Liver (tissue), 8 donors: ENCODE measurements at regions not wholly inside any gene's neighbourhood (a gene's known extent, or its start where the extent isn't known, plus 50 kb on each side); places are given as distances from the start of the nearest gene placed in this dataset.
A peak's percentile ranks its signal among the peaks of the same experiment; 100 is the strongest.

Experiments
- DNase-seq: peaks from one replicate; pipeline ENCODE4 v3.0.0-alpha.2; 2017; ENCODE audit warnings: low spot score
- H3K27ac ChIP-seq, 2 donors: one replicate each; pipeline ENCODE4 v1.7.0; 2013; ENCODE audit warnings: inconsistent platforms in 2 of 2, low read length in 2 of 2, control low read depth in 1 of 2, low read depth in 1 of 2, mild to moderate bottlenecking in 1 of 2
- H3K27me3 ChIP-seq, 4 donors: one replicate each; pipeline versions ENCODE4 v1.6.1 to v1.7.0; 2013; ENCODE audit warnings: low read length in 3 of 4, inconsistent platforms in 1 of 4, mild to moderate bottlenecking in 1 of 4, moderate library complexity in 1 of 4; ENCODE audit not compliant: control insufficient read depth in 4 of 4, insufficient read depth in 4 of 4
- H3K36me3 ChIP-seq, 4 donors: one replicate each; pipeline versions ENCODE4 v1.6.1 to v1.7.0; 2013; ENCODE audit warnings: low read length in 3 of 4, mild to moderate bottlenecking in 3 of 4, low read depth in 1 of 4, moderate library complexity in 1 of 4; ENCODE audit not compliant: control insufficient read depth in 4 of 4, insufficient read depth in 3 of 4
- H3K4me1 ChIP-seq, 4 donors: one replicate each; pipeline versions ENCODE4 v1.6.1 to v1.7.0; 2013; ENCODE audit warnings: low read length in 3 of 4, mild to moderate bottlenecking in 3 of 4, moderate library complexity in 1 of 4; ENCODE audit not compliant: control insufficient read depth in 4 of 4, insufficient read depth in 4 of 4
- H3K4me3 ChIP-seq, 3 donors: one replicate each; pipeline versions ENCODE4 v1.6.1 to v1.7.0; 2013; ENCODE audit warnings: low read length in 3 of 3, control low read depth in 1 of 3, low read depth in 1 of 3, mild to moderate bottlenecking in 1 of 3
- H3K9ac ChIP-seq, 2 donors: one replicate each; pipeline ENCODE4 v1.7.0; 2013; ENCODE audit warnings: low read length in 2 of 2, mild to moderate bottlenecking in 2 of 2, moderate library complexity in 2 of 2, control low read depth in 1 of 2, low read depth in 1 of 2
- H3K9me3 ChIP-seq, 4 donors: one replicate each; pipeline versions ENCODE4 v1.6.1 to v1.7.0; 2013; ENCODE audit warnings: low read length in 3 of 4; ENCODE audit not compliant: control insufficient read depth in 4 of 4
- EGR1 ChIP-seq, 2 donors: IDR thresholded peaks; 2 replicates each; pipeline ENCODE4 v1.6.1; 2016 to 2018; ENCODE audit warnings: antibody characterized with exemption in 2 of 2, low read depth in 2 of 2
- FOXA1 ChIP-seq: IDR thresholded peaks from 2 replicates; pipeline ENCODE4 v1.6.1; 2016; ENCODE audit warnings: antibody characterized with exemption
- FOXA2 ChIP-seq: IDR thresholded peaks from 2 replicates; pipeline ENCODE4 v1.6.1; 2016; ENCODE audit warnings: antibody characterized with exemption
- GABPA ChIP-seq, 2 donors: IDR thresholded peaks in 1 of 2; conservative IDR thresholded peaks in 1 of 2; 2 replicates each; pipeline ENCODE4 v1.6.1; 2016; ENCODE audit warnings: antibody characterized with exemption in 2 of 2, mild to moderate bottlenecking in 1 of 2, moderate library complexity in 1 of 2
- HNF4A ChIP-seq, 2 donors: conservative IDR thresholded peaks; 2 replicates each; pipeline ENCODE4 v1.6.1; 2016; ENCODE audit warnings: antibody characterized with exemption in 2 of 2, mild to moderate bottlenecking in 2 of 2
- HNF4G ChIP-seq: IDR thresholded peaks from 2 replicates; pipeline ENCODE4 v1.6.1; 2016; ENCODE audit warnings: antibody characterized with exemption
- JUND ChIP-seq, 2 donors: IDR thresholded peaks; 2 replicates each; pipeline ENCODE4 v1.6.1; 2016; ENCODE audit warnings: antibody characterized with exemption in 2 of 2
- NR2F2 ChIP-seq: IDR thresholded peaks from 2 replicates; pipeline ENCODE4 v1.6.1; 2016; ENCODE audit warnings: antibody characterized with exemption
- RAD21 ChIP-seq, 2 donors: IDR thresholded peaks; 2 replicates each; pipeline ENCODE4 v1.6.1; 2016; ENCODE audit warnings: antibody characterized with exemption in 2 of 2, mild to moderate bottlenecking in 2 of 2
- RXRA ChIP-seq, 2 donors: IDR thresholded peaks; 2 replicates each; pipeline ENCODE4 v1.6.1; 2017 to 2018; ENCODE audit warnings: antibody characterized with exemption in 2 of 2, mild to moderate bottlenecking in 1 of 2
- SP1 ChIP-seq: IDR thresholded peaks from 2 replicates; pipeline ENCODE4 v1.6.1; 2018; ENCODE audit warnings: antibody characterized with exemption, mild to moderate bottlenecking
- TAF1 ChIP-seq: conservative IDR thresholded peaks from 2 replicates; pipeline ENCODE4 v1.6.1; 2016; ENCODE audit warnings: antibody characterized with exemption, mild to moderate bottlenecking
- YY1 ChIP-seq: IDR thresholded peaks from 2 replicates; pipeline ENCODE4 v1.6.1; 2016; ENCODE audit warnings: antibody characterized with exemption, mild to moderate bottlenecking
- WGBS: extraction: QIAGEN DNeasy Blood & Tissue Kit; methylation state at CpG from one replicate; pipeline ENCODE4 v1.1.7; 2013; 5-methylcytosine and 5-hydroxymethylcytosine counted together
- TF ChIP-seq, protein P1 (sequence below): IDR thresholded peaks from 2 replicates; pipeline ENCODE4 v1.6.1; 2016; ENCODE audit warnings: antibody characterized with exemption
- TF ChIP-seq, protein P2 (sequence below): fragments of 150-350 bp; IDR thresholded peaks from 2 replicates; pipeline ENCODE4 v1.5.1; 2017; ENCODE audit warnings: improper control_type of control experiment, low read depth, low read length; ENCODE audit not compliant: missing input control
- TF ChIP-seq, protein P3 (sequence below): IDR thresholded peaks from 2 replicates; pipeline ENCODE4 v1.6.1; 2016; ENCODE audit warnings: antibody characterized with exemption
- TF ChIP-seq, protein P4 (sequence below): IDR thresholded peaks from 2 replicates; pipeline ENCODE4 v1.6.1; 2016; ENCODE audit warnings: antibody characterized with exemption
- TF ChIP-seq, protein P5 (sequence below): IDR thresholded peaks from 2 replicates; pipeline ENCODE4 v1.6.1; 2016; ENCODE audit warnings: antibody characterized with exemption, mild to moderate bottlenecking
- donor health status: healthy.
- donor health status: healthy.
- donor health status: healthy.
- donor health status: healthy.
- donor health status: healthy.

DNA sequence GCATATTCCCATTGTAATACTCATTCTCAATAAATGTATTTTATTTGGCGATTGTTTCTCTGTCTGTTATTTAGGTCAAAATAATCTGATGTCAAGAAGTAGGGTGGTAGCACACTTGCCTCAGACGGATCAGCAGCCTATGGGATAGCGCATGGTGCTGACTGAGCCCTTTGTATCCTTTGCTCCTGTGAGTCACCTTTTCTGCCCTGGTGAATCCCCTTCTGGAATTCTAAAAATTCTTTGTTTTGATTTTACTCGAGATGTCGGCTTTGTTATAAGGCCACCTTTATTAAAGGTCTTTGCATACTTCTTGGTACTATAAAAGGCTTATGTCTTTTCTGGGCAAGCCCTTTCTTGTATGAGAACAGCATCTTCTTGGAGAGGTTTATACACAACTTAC lies 1187.8 kb downstream of the CDH9 start:
- H3K36me3 ChIP-seq: no peaks in the 10 kb centered on the region

DNA sequence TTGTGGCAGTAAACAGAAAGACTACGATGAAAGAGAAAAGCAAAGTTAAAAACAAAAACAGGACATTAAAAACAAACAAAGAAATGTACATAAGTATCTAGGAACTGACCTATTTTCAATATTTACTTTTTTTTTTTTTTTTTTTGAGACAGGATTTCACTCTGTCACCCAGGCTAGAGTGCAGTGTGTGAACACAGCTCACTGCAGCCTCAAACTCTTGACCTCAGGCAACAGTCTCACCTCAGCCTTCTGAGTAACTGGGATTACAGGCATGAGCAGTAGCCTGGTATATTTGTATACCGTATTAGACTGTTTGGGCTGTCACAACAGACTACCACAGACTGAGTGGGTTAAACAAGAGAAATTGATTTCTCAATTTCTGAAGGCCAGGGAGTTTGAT lies 1189.1 kb downstream of the CDH9 start:
- WGBS: 34% methylated on average over 2 of the region's 2 CpGs

More for the DNA sequence above, 1187.8 kb downstream of the CDH9 start:
- H3K9me3 ChIP-seq: no peaks in the 10 kb centered on the region
- no peak overlapping the region for H3K9ac ChIP-seq
- DNase-seq: no peak
- H3K27ac ChIP-seq: no peak overlapping the region
- no peaks in the 10 kb centered on the region for H3K27me3 ChIP-seq
- H3K4me1 ChIP-seq: peaks cover 0 to 7% (median 1%) of the 10 kb centered on the region in 4 donors
- no peak for TF ChIP-seq YY1
- no peak for TF ChIP-seq HNF4G
- TF ChIP-seq JUND (IDR thresholded peaks at IDR 0.05): no peak
- TF ChIP-seq, protein P1, sequence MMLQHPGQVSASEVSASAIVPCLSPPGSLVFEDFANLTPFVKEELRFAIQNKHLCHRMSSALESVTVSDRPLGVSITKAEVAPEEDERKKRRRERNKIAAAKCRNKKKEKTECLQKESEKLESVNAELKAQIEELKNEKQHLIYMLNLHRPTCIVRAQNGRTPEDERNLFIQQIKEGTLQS: no peak
- TF ChIP-seq FOXA1: no peak
- TF ChIP-seq, protein P2, sequence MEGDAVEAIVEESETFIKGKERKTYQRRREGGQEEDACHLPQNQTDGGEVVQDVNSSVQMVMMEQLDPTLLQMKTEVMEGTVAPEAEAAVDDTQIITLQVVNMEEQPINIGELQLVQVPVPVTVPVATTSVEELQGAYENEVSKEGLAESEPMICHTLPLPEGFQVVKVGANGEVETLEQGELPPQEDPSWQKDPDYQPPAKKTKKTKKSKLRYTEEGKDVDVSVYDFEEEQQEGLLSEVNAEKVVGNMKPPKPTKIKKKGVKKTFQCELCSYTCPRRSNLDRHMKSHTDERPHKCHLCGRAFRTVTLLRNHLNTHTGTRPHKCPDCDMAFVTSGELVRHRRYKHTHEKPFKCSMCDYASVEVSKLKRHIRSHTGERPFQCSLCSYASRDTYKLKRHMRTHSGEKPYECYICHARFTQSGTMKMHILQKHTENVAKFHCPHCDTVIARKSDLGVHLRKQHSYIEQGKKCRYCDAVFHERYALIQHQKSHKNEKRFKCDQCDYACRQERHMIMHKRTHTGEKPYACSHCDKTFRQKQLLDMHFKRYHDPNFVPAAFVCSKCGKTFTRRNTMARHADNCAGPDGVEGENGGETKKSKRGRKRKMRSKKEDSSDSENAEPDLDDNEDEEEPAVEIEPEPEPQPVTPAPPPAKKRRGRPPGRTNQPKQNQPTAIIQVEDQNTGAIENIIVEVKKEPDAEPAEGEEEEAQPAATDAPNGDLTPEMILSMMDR: no peak
- TF ChIP-seq TAF1: no peak
- no peak for TF ChIP-seq HNF4A (conservative IDR thresholded peaks at IDR 0.05)
- no peak for TF ChIP-seq NR2F2
- TF ChIP-seq RAD21 (IDR thresholded peaks at IDR 0.05): no peak
- no peak for TF ChIP-seq GABPA (IDR thresholded peaks at IDR 0.05 in 1 of 2, conservative IDR thresholded peaks at IDR 0.05 in 1 of 2)
- TF ChIP-seq, protein P3, sequence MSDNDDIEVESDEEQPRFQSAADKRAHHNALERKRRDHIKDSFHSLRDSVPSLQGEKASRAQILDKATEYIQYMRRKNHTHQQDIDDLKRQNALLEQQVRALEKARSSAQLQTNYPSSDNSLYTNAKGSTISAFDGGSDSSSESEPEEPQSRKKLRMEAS: no peak
- TF ChIP-seq, protein P4, sequence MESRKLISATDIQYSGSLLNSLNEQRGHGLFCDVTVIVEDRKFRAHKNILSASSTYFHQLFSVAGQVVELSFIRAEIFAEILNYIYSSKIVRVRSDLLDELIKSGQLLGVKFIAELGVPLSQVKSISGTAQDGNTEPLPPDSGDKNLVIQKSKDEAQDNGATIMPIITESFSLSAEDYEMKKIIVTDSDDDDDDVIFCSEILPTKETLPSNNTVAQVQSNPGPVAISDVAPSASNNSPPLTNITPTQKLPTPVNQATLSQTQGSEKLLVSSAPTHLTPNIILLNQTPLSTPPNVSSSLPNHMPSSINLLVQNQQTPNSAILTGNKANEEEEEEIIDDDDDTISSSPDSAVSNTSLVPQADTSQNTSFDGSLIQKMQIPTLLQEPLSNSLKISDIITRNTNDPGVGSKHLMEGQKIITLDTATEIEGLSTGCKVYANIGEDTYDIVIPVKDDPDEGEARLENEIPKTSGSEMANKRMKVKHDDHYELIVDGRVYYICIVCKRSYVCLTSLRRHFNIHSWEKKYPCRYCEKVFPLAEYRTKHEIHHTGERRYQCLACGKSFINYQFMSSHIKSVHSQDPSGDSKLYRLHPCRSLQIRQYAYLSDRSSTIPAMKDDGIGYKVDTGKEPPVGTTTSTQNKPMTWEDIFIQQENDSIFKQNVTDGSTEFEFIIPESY: no peak
- TF ChIP-seq, protein P5, sequence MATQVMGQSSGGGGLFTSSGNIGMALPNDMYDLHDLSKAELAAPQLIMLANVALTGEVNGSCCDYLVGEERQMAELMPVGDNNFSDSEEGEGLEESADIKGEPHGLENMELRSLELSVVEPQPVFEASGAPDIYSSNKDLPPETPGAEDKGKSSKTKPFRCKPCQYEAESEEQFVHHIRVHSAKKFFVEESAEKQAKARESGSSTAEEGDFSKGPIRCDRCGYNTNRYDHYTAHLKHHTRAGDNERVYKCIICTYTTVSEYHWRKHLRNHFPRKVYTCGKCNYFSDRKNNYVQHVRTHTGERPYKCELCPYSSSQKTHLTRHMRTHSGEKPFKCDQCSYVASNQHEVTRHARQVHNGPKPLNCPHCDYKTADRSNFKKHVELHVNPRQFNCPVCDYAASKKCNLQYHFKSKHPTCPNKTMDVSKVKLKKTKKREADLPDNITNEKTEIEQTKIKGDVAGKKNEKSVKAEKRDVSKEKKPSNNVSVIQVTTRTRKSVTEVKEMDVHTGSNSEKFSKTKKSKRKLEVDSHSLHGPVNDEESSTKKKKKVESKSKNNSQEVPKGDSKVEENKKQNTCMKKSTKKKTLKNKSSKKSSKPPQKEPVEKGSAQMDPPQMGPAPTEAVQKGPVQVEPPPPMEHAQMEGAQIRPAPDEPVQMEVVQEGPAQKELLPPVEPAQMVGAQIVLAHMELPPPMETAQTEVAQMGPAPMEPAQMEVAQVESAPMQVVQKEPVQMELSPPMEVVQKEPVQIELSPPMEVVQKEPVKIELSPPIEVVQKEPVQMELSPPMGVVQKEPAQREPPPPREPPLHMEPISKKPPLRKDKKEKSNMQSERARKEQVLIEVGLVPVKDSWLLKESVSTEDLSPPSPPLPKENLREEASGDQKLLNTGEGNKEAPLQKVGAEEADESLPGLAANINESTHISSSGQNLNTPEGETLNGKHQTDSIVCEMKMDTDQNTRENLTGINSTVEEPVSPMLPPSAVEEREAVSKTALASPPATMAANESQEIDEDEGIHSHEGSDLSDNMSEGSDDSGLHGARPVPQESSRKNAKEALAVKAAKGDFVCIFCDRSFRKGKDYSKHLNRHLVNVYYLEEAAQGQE: no peak
- TF ChIP-seq SP1: no peak
- no peak for TF ChIP-seq RXRA (IDR thresholded peaks at IDR 0.05)
- TF ChIP-seq FOXA2: no peak
- no peak for TF ChIP-seq EGR1 (IDR thresholded peaks at IDR 0.05; ENCODE audit: low read depth in 2 of 2)
- WGBS: 73% methylated on average over 5 of the region's 5 CpGs
- H3K4me3 ChIP-seq: no peak overlapping the region

More for the DNA sequence above, 1189.1 kb downstream of the CDH9 start:
- Histone ChIP-seq H3K9ac (no peak overlapping the region), H3K4me1 (peaks cover 0 to 7% (median 1%) of the 10 kb centered on the region in 4 donors), H3K36me3 (no peaks in the 10 kb centered on the region), H3K4me3 (no peak overlapping the region), H3K27me3 (no peaks in the 10 kb centered on the region), H3K9me3 (no peaks in the 10 kb centered on the region), H3K27ac (no peak overlapping the region)
- DNase-seq: no peak
- TF ChIP-seq HNF4A (conservative IDR thresholded peaks at IDR 0.05) (peak in 1 of 2 donors; percentile 35), RXRA (IDR thresholded peaks at IDR 0.05) (peak in 1 of 2 donors; percentile 46)
- TF ChIP-seq, protein P3: no peak
